Activated CD8-positive, alpha-beta T cell treated with anti-CD3 and anti-CD28 coated beads for 36 hours (primary cell): ENCODE measurements at regions not wholly inside any gene's neighbourhood (a gene's known extent, or its start where the extent isn't known, plus 50 kb on each side); places are given as distances from the start of the nearest gene placed in this dataset.

ENCODE experiments used
- ATAC-seq: fragments of 200-7000 bp; cut with Tn5 transposase; one replicate; pipeline ENCODE4 v1.10.0; 2021; ENCODE audit warnings: mild to moderate bottlenecking, moderate library complexity
- CTCF ChIA-PET: fragments of 350-600 bp; sonication (Branson Sonifier 250); formaldehyde crosslinking; loops from one replicate; lab custom pipeline; 2021; ENCODE audit warnings: antibody characterized with exemption; lab: Charles Lee
- POLR2A ChIA-PET: fragments of 350-600 bp; sonication (Branson Sonifier 250); formaldehyde crosslinking; loops from one replicate; lab custom pipeline; 2021; ENCODE audit warnings: antibody characterized with exemption; lab: Charles Lee
- DNase-seq: peaks from one replicate; pipeline ENCODE4 v3.0.0-alpha.2; 2020
- H3K27ac Mint-ChIP-seq: one replicate; pipeline ENCODE4 v1.8.0; 2021; ENCODE audit warnings: mild to moderate bottlenecking, mixed read lengths
- H3K27me3 Mint-ChIP-seq: one replicate; pipeline ENCODE4 v1.8.0; 2021; ENCODE audit warnings: mixed read lengths
- H3K36me3 Mint-ChIP-seq: one replicate; pipeline ENCODE4 v1.8.0; 2021; ENCODE audit warnings: low read depth, mixed read lengths
- H3K4me1 Mint-ChIP-seq: one replicate; pipeline ENCODE4 v1.8.0; 2021; ENCODE audit warnings: low read depth, mixed read lengths
- H3K4me3 Mint-ChIP-seq: one replicate; pipeline ENCODE4 v1.8.0; 2021; ENCODE audit warnings: mild to moderate bottlenecking, moderate library complexity, mixed read lengths
- H3K9me3 Mint-ChIP-seq: one replicate; pipeline ENCODE4 v1.8.0; 2021; ENCODE audit warnings: mixed read lengths
- CTCF ChIP-seq: fragments of 200-600 bp; IDR thresholded peaks from one replicate; pipeline ENCODE4 v1.8.0; 2022; ENCODE audit warnings: antibody characterized with exemption, mild to moderate bottlenecking
- intact Hi-C: fragments of 100-400 bp; cut with micrococcal nuclease; formaldehyde crosslinking; loops from one replicate; pipeline ENCODE4 v1.10.0; 2022

GRCh38 chr20:58130581-58130980, 97.9 kb downstream of the ANKRD60 start:
- peaks cover 8% of the 10 kb centered on the region for H3K9me3 Mint-ChIP-seq
- CTCF ChIA-PET = interaction anchor here (1.0 to 1.3 kb wide), 2 partner anchors 11 to 50 kb away, joined by 3 read pairs; no protein-coding TSS in a partner anchor
- H3K27ac Mint-ChIP-seq = no peak overlapping the region
- no peak overlapping the region for H3K4me3 Mint-ChIP-seq
- no peak for TF ChIP-seq CTCF
- ATAC-seq = no peak
- DNase-seq = no peak
- POLR2A ChIA-PET = no interaction called here
- H3K27me3 Mint-ChIP-seq = peaks cover 64% of the 10 kb centered on the region
- peaks cover 14% of the 10 kb centered on the region for H3K4me1 Mint-ChIP-seq
- H3K36me3 Mint-ChIP-seq = no peaks in the 10 kb centered on the region
- intact Hi-C loops = no loop called here

GRCh38 chr20:58130156-58130555, 98.3 kb downstream of the ANKRD60 start:
- TF ChIP-seq CTCF = no peak
- DNase-seq (no peak), ATAC-seq (no peak)
- Mint-ChIP-seq H3K36me3 (no peaks in the 10 kb centered on the region), H3K27ac (no peak overlapping the region), H3K4me3 (no peak overlapping the region), H3K27me3 (peaks cover 61% of the 10 kb centered on the region), H3K4me1 (peaks cover 14% of the 10 kb centered on the region), H3K9me3 (peaks cover 10% of the 10 kb centered on the region)
- ChIA-PET CTCF (interaction anchor here (1.3 kb wide), 1 partner anchor 50 kb away, joined by 3 read pairs; no protein-coding TSS in a partner anchor), POLR2A (no interaction called here)
- intact Hi-C loops = no loop called here

- H3K9me3 Mint-ChIP-seq = peaks cover 11% of the 10 kb centered on the region
- no peak overlapping the region for H3K4me3 Mint-ChIP-seq
- DNase-seq (no peak), ATAC-seq (no peak)
- peaks cover 14% of the 10 kb centered on the region for H3K4me1 Mint-ChIP-seq
- ChIA-PET POLR2A (no interaction called here), CTCF (interaction anchor here (1.3 kb wide), 1 partner anchor 50 kb away, joined by 3 read pairs; no protein-coding TSS in a partner anchor)
- no peak for TF ChIP-seq CTCF
- H3K36me3 Mint-ChIP-seq = no peaks in the 10 kb centered on the region
- intact Hi-C loops = no loop called here
- peaks cover 59% of the 10 kb centered on the region for H3K27me3 Mint-ChIP-seq
- no peak overlapping the region for H3K27ac Mint-ChIP-seq
Measured at GRCh38 chr20:58129721-58130151, 98.7 kb downstream of the ANKRD60 start.

GRCh38 chr20:58128635-58129625, 99.5 kb downstream of the ANKRD60 start:
- DNase-seq = no peak
- H3K27me3 Mint-ChIP-seq = peaks cover 57% of the 10 kb centered on the region
- CTCF ChIA-PET = no interaction called here

More at GRCh38 chr20:58128635-58129625, 99.5 kb downstream of the ANKRD60 start:
- no peaks in the 10 kb centered on the region for H3K36me3 Mint-ChIP-seq
- no peak for TF ChIP-seq CTCF
- peaks cover 14% of the 10 kb centered on the region for H3K4me1 Mint-ChIP-seq
- POLR2A ChIA-PET = no interaction called here
- H3K27ac Mint-ChIP-seq = no peak overlapping the region
- intact Hi-C loops = no loop called here
- peaks cover 16% of the 10 kb centered on the region for H3K9me3 Mint-ChIP-seq
- no peak for ATAC-seq
- H3K4me3 Mint-ChIP-seq = no peak overlapping the region
